ENCODE measurements at regions not wholly inside any gene's neighbourhood (a gene's known extent, or its start where the extent isn't known, plus 50 kb on each side); places are given as distances from the start of the nearest gene placed in this dataset.

GRCh38 chr22:26905640-26906039, 248.3 kb downstream of the MIAT start:
- in situ Hi-C loops (cut with MboI; ENCODE audit: low sequenced_read_pairs in 4 of 4) (no loop called here), intact Hi-C loops (cut with DNase I; ENCODE audit: low total_unique reads) (no loop called here)
- DNase-seq (no peak), ATAC-seq (no peak)
- TF ChIP-seq POLR2A (IDR thresholded peaks at IDR 0.05), result no peak
- no peak for TF ChIP-seq CTCF (IDR thresholded peaks at IDR 0.05 in 4 of 5, conservative IDR thresholded peaks at IDR 0.05 in 1 of 5)
- Histone ChIP-seq H3K27ac (no peak overlapping the region), H3K27me3 (peaks cover 17 to 25% (median 19%) of the 10 kb centered on the region in 3 donors), H3K36me3 (no peaks in the 10 kb centered on the region), H3K9me3 (no peaks in the 10 kb centered on the region), H3K4me1 (no peaks in the 10 kb centered on the region), H3K4me3 (no peak overlapping the region)

- H3K27ac ChIP-seq, result no peak overlapping the region
- in situ Hi-C loops (cut with MboI; ENCODE audit: low sequenced_read_pairs in 4 of 4) (no loop called here), intact Hi-C loops (cut with DNase I; ENCODE audit: low total_unique reads) (no loop called here)
- peaks cover 19% of the 10 kb centered on the region in 3 donors for H3K27me3 ChIP-seq
- H3K4me3 ChIP-seq, result no peak overlapping the region
- DNase-seq, result no peak
- TF ChIP-seq POLR2A (IDR thresholded peaks at IDR 0.05), result no peak
- TF ChIP-seq CTCF (IDR thresholded peaks at IDR 0.05 in 4 of 5, conservative IDR thresholded peaks at IDR 0.05 in 1 of 5), result no peak
- H3K4me1 ChIP-seq, result no peaks in the 10 kb centered on the region
- no peaks in the 10 kb centered on the region for H3K36me3 ChIP-seq
- H3K9me3 ChIP-seq, result no peaks in the 10 kb centered on the region
- ATAC-seq, result no peak
Observed at GRCh38 chr22:26906464-26906863, 249.1 kb downstream of the MIAT start.

- intact Hi-C loops (cut with DNase I; ENCODE audit: low total_unique reads) (no loop called here), in situ Hi-C loops (cut with MboI; ENCODE audit: low sequenced_read_pairs in 4 of 4) (no loop called here)
- no peaks in the 10 kb centered on the region for H3K36me3 ChIP-seq
- no peaks in the 10 kb centered on the region for H3K9me3 ChIP-seq
- no peak overlapping the region for H3K4me3 ChIP-seq
- ATAC-seq (no peak), DNase-seq (no peak)
- no peak for TF ChIP-seq CTCF (IDR thresholded peaks at IDR 0.05 in 4 of 5, conservative IDR thresholded peaks at IDR 0.05 in 1 of 5)
- TF ChIP-seq POLR2A (IDR thresholded peaks at IDR 0.05), result no peak
- H3K27ac ChIP-seq, result no peak overlapping the region
- H3K4me1 ChIP-seq, result no peaks in the 10 kb centered on the region
- peaks cover 13 to 25% (median 20%) of the 10 kb centered on the region in 3 donors for H3K27me3 ChIP-seq
Observed at GRCh38 chr22:26907366-26907765, 250.0 kb downstream of the MIAT start.

- H3K9me3 ChIP-seq, result no peaks in the 10 kb centered on the region
- H3K4me1 ChIP-seq, result no peaks in the 10 kb centered on the region
- H3K27me3 ChIP-seq, result peaks cover 8 to 34% (median 19%) of the 10 kb centered on the region in 3 donors
- H3K4me3 ChIP-seq, result no peak overlapping the region
- intact Hi-C loops (cut with DNase I; ENCODE audit: low total_unique reads), result no loop called here
- in situ Hi-C loops (cut with MboI; ENCODE audit: low sequenced_read_pairs in 4 of 4), result no loop called here
- H3K36me3 ChIP-seq, result no peaks in the 10 kb centered on the region
- ATAC-seq (no peak), DNase-seq (no peak)
- H3K27ac ChIP-seq, result no peak overlapping the region
- TF ChIP-seq CTCF (IDR thresholded peaks at IDR 0.05 in 4 of 5, conservative IDR thresholded peaks at IDR 0.05 in 1 of 5) (no peak), POLR2A (IDR thresholded peaks at IDR 0.05) (no peak)
Observed at GRCh38 chr22:26910845-26911244, 253.5 kb downstream of the MIAT start.

- DNase-seq (no peak), ATAC-seq (no peak)
- Histone ChIP-seq H3K9me3 (no peaks in the 10 kb centered on the region), H3K4me3 (no peak overlapping the region), H3K27ac (no peak overlapping the region), H3K4me1 (no peaks in the 10 kb centered on the region), H3K36me3 (no peaks in the 10 kb centered on the region), H3K27me3 (peaks cover 8 to 34% (median 19%) of the 10 kb centered on the region in 3 donors)
- in situ Hi-C loops (cut with MboI; ENCODE audit: low sequenced_read_pairs in 4 of 4), result no loop called here
- TF ChIP-seq POLR2A (IDR thresholded peaks at IDR 0.05) (no peak), CTCF (IDR thresholded peaks at IDR 0.05 in 4 of 5, conservative IDR thresholded peaks at IDR 0.05 in 1 of 5) (no peak)
- intact Hi-C loops (cut with DNase I; ENCODE audit: low total_unique reads), result no loop called here
Observed at GRCh38 chr22:26912655-26913345, 255.4 kb downstream of the MIAT start.

All from gastrocnemius medialis (tissue), 4 donors.